H9 (cell line): ENCODE measurements at regions not wholly inside any gene's neighbourhood (a gene's known extent, or its start where the extent isn't known, plus 50 kb on each side); places are given as distances from the start of the nearest gene placed in this dataset.

Experiments
- DNase-seq: peaks from one replicate; pipeline ENCODE4 v3.0.0-alpha.2; 2017
- H2AFZ ChIP-seq: one replicate; pipeline ENCODE4 v1.6.1; 2013; ENCODE audit warnings: mild to moderate bottlenecking, low read length, control low read depth, moderate library complexity
- H2AK5ac ChIP-seq: 2 replicates; pipeline ENCODE4 v1.6.1; 2013; ENCODE audit warnings: low read length, control low read depth, mixed read lengths; ENCODE audit not compliant: insufficient read length
- H2BK120ac ChIP-seq: one replicate; pipeline ENCODE4 v1.6.1; 2013; ENCODE audit warnings: low read depth, mild to moderate bottlenecking, low read length, control low read depth, inconsistent platforms; ENCODE audit not compliant: poor library complexity, severe bottlenecking
- H2BK12ac ChIP-seq: 2 replicates; pipeline ENCODE4 v1.6.1; 2013; ENCODE audit warnings: low read length, control low read depth, mixed read lengths, low read depth; ENCODE audit not compliant: insufficient read length
- H2BK15ac ChIP-seq: 2 replicates; pipeline ENCODE4 v1.6.1; 2013; ENCODE audit warnings: low read depth, low read length, control low read depth
- H2BK20ac ChIP-seq: one replicate; pipeline ENCODE4 v1.6.1; 2013; ENCODE audit warnings: low read depth, mild to moderate bottlenecking, low read length, control low read depth, inconsistent platforms; ENCODE audit not compliant: poor library complexity, severe bottlenecking
- H2BK5ac ChIP-seq: 2 replicates; pipeline ENCODE4 v1.6.1; 2013; ENCODE audit warnings: low read length, control low read depth, mixed read lengths; ENCODE audit not compliant: insufficient read length
- H3K14ac ChIP-seq: 2 replicates; pipeline ENCODE4 v1.6.1; 2013; ENCODE audit warnings: low read length, control low read depth; ENCODE audit not compliant: insufficient read depth
- H3K18ac ChIP-seq: 2 replicates; pipeline ENCODE4 v1.6.1; 2013; ENCODE audit warnings: low read depth, mild to moderate bottlenecking, mixed read lengths, low read length, control low read depth; ENCODE audit not compliant: insufficient read length
- H3K23ac ChIP-seq: 2 replicates; pipeline ENCODE4 v1.6.1; 2013; ENCODE audit warnings: low read length, control low read depth, mixed read lengths, low read depth; ENCODE audit not compliant: insufficient read length
- H3K23me2 ChIP-seq: 2 replicates; pipeline ENCODE4 v1.6.1; 2013; ENCODE audit warnings: low read depth, mild to moderate bottlenecking, mixed read lengths, low read length, control low read depth; ENCODE audit not compliant: insufficient read length, poor library complexity, severe bottlenecking
- H3K27ac ChIP-seq: 2 replicates; pipeline ENCODE4 v1.5.1; 2013; ENCODE audit warnings: low read length, control low read depth, mixed read lengths, low read depth; ENCODE audit not compliant: insufficient read length
- H3K27me3 ChIP-seq: 2 replicates; pipeline ENCODE4 v1.6.1; 2013; ENCODE audit warnings: low read length, control low read depth, inconsistent platforms; ENCODE audit not compliant: insufficient read depth
- H3K4ac ChIP-seq: 2 replicates; pipeline ENCODE4 v1.6.1; 2013; ENCODE audit warnings: low read depth, mild to moderate bottlenecking, control low read depth, inconsistent platforms, low read length, moderate library complexity
- H3K4me1 ChIP-seq: 2 replicates; pipeline ENCODE4 v1.6.1; 2013; ENCODE audit warnings: low read length, control low read depth, inconsistent platforms; ENCODE audit not compliant: insufficient read depth
- H3K4me2 ChIP-seq: 2 replicates; pipeline ENCODE4 v1.6.1; 2013; ENCODE audit warnings: low read length, control low read depth, mixed read lengths; ENCODE audit not compliant: insufficient read length, insufficient read depth
- H3K56ac ChIP-seq: 2 replicates; pipeline ENCODE4 v1.6.1; 2013; ENCODE audit warnings: low read depth, mild to moderate bottlenecking, mixed read lengths, low read length, control low read depth; ENCODE audit not compliant: insufficient read length
- H3K79me1 ChIP-seq: 2 replicates; pipeline ENCODE4 v1.6.1; 2013; ENCODE audit warnings: low read depth, mild to moderate bottlenecking, moderate library complexity, low read length, control low read depth, inconsistent platforms; ENCODE audit not compliant: insufficient read depth, poor library complexity, severe bottlenecking
- H3K79me2 ChIP-seq: 2 replicates; pipeline ENCODE4 v1.6.1; 2013; ENCODE audit warnings: low read length, control low read depth, inconsistent platforms; ENCODE audit not compliant: insufficient read depth
- H3K9ac ChIP-seq: 2 replicates; pipeline ENCODE4 v1.6.1; 2013; ENCODE audit warnings: low read length, control low read depth, mixed read lengths; ENCODE audit not compliant: insufficient read length; ENCODE audit errors: extremely low read depth
- H3K9me3 ChIP-seq: one replicate; pipeline ENCODE4 v1.6.1; 2013; ENCODE audit warnings: low read depth, low read length, inconsistent platforms; ENCODE audit not compliant: control insufficient read depth
- H3T11ph ChIP-seq: one replicate; pipeline ENCODE4 v1.6.1; 2013; ENCODE audit warnings: mild to moderate bottlenecking, low read length, control low read depth, inconsistent platforms
- H4K20me1 ChIP-seq: one replicate; pipeline ENCODE4 v1.6.1; 2013; ENCODE audit not compliant: control insufficient read depth, insufficient read length, insufficient read depth
- H4K5ac ChIP-seq: 2 replicates; pipeline ENCODE4 v1.6.1; 2013; ENCODE audit warnings: low read depth, mild to moderate bottlenecking, mixed read lengths, low read length, control low read depth; ENCODE audit not compliant: insufficient read length
- H4K8ac ChIP-seq: replicated peaks from 2 replicates; pipeline ENCODE4 v1.6.1; 2013; ENCODE audit warnings: low read length, control low read depth, mixed read lengths, low read depth; ENCODE audit not compliant: insufficient read length
- H4K91ac ChIP-seq: 2 replicates; pipeline ENCODE4 v1.6.1; 2013; ENCODE audit warnings: low read depth, mild to moderate bottlenecking, moderate library complexity, mixed read lengths, low read length, control low read depth; ENCODE audit not compliant: insufficient read length
- H3K27ac Mint-ChIP-seq, 3 experiments: 2 replicates in 2 of 3; 3 replicates in 1 of 3; pipeline ENCODE4 v1.8.0; 2020 to 2021; ENCODE audit warnings: mixed read lengths in 3 of 3, mild to moderate bottlenecking in 1 of 3, moderate library complexity in 1 of 3
- H3K27me3 Mint-ChIP-seq: 2 replicates; pipeline ENCODE4 v1.8.0; 2021; ENCODE audit warnings: low read depth, mild to moderate bottlenecking, moderate library complexity, mixed read lengths
- H3K36me3 Mint-ChIP-seq, 3 experiments: 2 replicates in 2 of 3; 3 replicates in 1 of 3; pipeline ENCODE4 v1.8.0; 2020 to 2021; ENCODE audit warnings: low read depth in 3 of 3, mixed read lengths in 3 of 3; ENCODE audit not compliant: insufficient read depth in 1 of 3
- H3K4me1 Mint-ChIP-seq, 2 experiments: 2 replicates each; pipeline ENCODE4 v1.8.0; 2020; ENCODE audit warnings: mixed read lengths in 2 of 2
- H3K4me3 Mint-ChIP-seq, 2 experiments: 2 replicates in 1 of 2; 3 replicates in 1 of 2; pipeline ENCODE4 v1.8.0; 2020 to 2021; ENCODE audit warnings: mild to moderate bottlenecking in 2 of 2, mixed read lengths in 2 of 2, moderate library complexity in 1 of 2
- H3K9me3 Mint-ChIP-seq, 2 experiments: 2 replicates in 1 of 2; 3 replicates in 1 of 2; pipeline ENCODE4 v1.8.0; 2020; ENCODE audit warnings: mild to moderate bottlenecking in 2 of 2, mixed read lengths in 2 of 2, moderate library complexity in 1 of 2
- CTCF ChIP-seq: fragments of 200-600 bp; sonication (generic); conservative IDR thresholded peaks from 3 replicates; pipeline ENCODE4 v1.8.0; 2021; ENCODE audit warnings: antibody characterized with exemption, mild to moderate bottlenecking
- WGBS: extraction: QIAGEN DNeasy Blood & Tissue Kit; methylation state at CpG from one replicate; pipeline ENCODE4 v1.1.7; 2013; ENCODE audit warnings: missing lambda C conversion rate, low lambda C conversion rate, mixed read lengths; ENCODE audit not compliant: insufficient read length; ENCODE audit errors: extremely low coverage; 5-methylcytosine and 5-hydroxymethylcytosine counted together

GRCh38 chr16:77624085-77624484 lies 98.2 kb upstream of the NUDT7 start:
- H3T11ph ChIP-seq = no peak overlapping the region
- H3K18ac ChIP-seq = no peak overlapping the region
- H3K79me1 ChIP-seq = no peaks in the 10 kb centered on the region
- no peak overlapping the region for H3K4ac ChIP-seq
- H3K9me3 ChIP-seq = no peaks in the 10 kb centered on the region
- peaks cover 4% of the 10 kb centered on the region; the same call in 1 of the 2 replicates for H3K27me3 Mint-ChIP-seq
- H3K36me3 Mint-ChIP-seq = no peaks in the 10 kb centered on the region
- H2AK5ac ChIP-seq = no peak overlapping the region
- no peaks in the 10 kb centered on the region for H3K23me2 ChIP-seq
- H3K27me3 ChIP-seq = no peaks in the 10 kb centered on the region
- WGBS = no CpG with 5 or more reads among the region's 9 CpGs
- H3K4me1 Mint-ChIP-seq = no peaks in the 10 kb centered on the region
- no peak overlapping the region for H2BK120ac ChIP-seq
- no peak overlapping the region for H3K27ac ChIP-seq
- H3K23ac ChIP-seq = no peak overlapping the region
- H3K79me2 ChIP-seq = no peaks in the 10 kb centered on the region
- H3K56ac ChIP-seq = no peak overlapping the region
- H2BK5ac ChIP-seq = no peak overlapping the region
- H3K4me3 Mint-ChIP-seq = no peak overlapping the region
- no peak overlapping the region for H2AFZ ChIP-seq
- H3K4me2 ChIP-seq = no peak overlapping the region
- H3K9ac ChIP-seq = no peak overlapping the region
- no peak overlapping the region for H3K27ac Mint-ChIP-seq
- H4K5ac ChIP-seq = no peak overlapping the region
- no peak overlapping the region for H2BK15ac ChIP-seq
- no peak overlapping the region for H2BK12ac ChIP-seq
- H3K9me3 Mint-ChIP-seq = no peaks in the 10 kb centered on the region
- no peak overlapping the region for H4K8ac ChIP-seq
- H4K20me1 ChIP-seq = no peaks in the 10 kb centered on the region
- no peak overlapping the region for H2BK20ac ChIP-seq
- no peak for TF ChIP-seq CTCF
- no peak overlapping the region for H3K14ac ChIP-seq
- no peak for DNase-seq
- no peaks in the 10 kb centered on the region for H3K4me1 ChIP-seq
- no peak overlapping the region for H4K91ac ChIP-seq
